ENCODE measurements at regions not wholly inside any gene's neighbourhood (a gene's known extent, or its start where the extent isn't known, plus 50 kb on each side); places are given as distances from the start of the nearest gene placed in this dataset.

DNA sequence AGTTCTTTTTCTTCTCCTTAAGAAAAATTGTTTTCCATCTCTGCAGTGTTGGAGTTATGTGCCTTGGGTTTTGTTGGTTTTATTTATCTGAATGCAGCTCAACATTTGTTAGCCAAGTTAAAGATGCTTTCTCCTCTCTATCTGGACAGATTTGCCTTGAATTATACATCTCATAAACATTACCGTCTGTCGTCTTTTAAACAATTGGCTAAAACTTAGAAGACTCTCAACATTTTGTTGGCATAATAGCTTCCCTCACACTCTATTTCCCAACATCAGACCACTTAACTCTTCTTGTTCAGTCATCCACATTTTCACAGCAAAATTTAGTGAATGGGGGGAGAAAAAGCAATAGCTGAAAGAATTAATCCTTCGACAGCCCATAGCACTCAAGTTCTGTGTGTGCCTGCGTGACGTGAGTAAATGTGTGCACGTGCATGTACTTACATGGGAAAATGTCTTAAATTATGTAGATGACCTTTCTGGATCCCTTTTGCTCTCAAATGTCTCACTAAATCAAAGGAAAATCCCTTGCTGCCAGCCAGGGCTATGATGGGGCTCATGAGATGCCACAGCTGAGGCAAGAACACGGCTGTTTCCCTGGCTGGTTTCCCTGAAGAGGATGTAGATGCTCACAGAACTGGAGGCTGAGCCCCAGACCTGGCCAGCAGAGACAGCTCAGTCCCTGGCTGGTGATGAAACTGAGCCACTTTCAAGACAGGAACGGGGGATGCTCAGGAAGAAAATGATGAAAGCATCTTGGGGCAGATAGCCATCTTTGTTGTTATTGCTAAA, 382.2 kb downstream of the FBXW7 start:
- H3K4me3 Mint-ChIP-seq, result no peak overlapping the region
- H3K27ac Mint-ChIP-seq, result no peak overlapping the region
- H3K27me3 Mint-ChIP-seq, result peaks cover 0 to 8% of the 10 kb centered on the region in 2 donors
- peaks cover 3 to 9% of the 10 kb centered on the region in 2 donors for H3K4me1 Mint-ChIP-seq
- no peak for DNase-seq
- H3K36me3 Mint-ChIP-seq, result no peaks in the 10 kb centered on the region
- H3K9me3 Mint-ChIP-seq, result peaks cover 0 to 3% of the 10 kb centered on the region in 2 donors
- no peak for ATAC-seq (replicated peaks)

DNA sequence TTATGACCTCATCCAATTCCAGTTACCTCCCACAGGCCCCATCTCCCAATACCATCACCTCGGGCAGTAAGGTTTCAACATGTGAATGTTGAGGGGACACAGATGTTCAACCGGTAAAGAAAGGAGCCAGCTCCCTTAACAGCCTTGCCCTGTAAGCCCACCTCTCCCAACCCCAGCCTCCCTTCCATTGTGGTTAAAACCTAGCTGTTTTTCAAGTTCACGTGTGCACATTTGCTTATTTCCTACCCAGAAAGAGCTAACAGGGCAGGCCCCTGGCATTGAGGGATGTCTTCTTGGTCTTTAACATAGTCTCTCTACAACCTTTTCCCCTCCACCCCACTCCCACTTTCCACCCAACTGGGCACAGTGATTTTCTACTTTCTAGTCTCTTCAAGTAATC, 385.7 kb downstream of the FBXW7 start:
- Mint-ChIP-seq H3K4me1 (no peaks in the 10 kb centered on the region), H3K27me3 (peaks cover 0 to 8% of the 10 kb centered on the region in 2 donors), H3K27ac (no peak overlapping the region), H3K36me3 (peaks cover 2 to 7% of the 10 kb centered on the region in 2 donors), H3K4me3 (no peak overlapping the region), H3K9me3 (peaks cover 12 to 15% of the 10 kb centered on the region in 2 donors)
- DNase-seq (no peak), ATAC-seq (replicated peaks) (no peak)

- no peak overlapping the region for H3K27ac Mint-ChIP-seq
- ATAC-seq (replicated peaks) (no peak), DNase-seq (no peak)
Observed at GRCh38 chr4:152149745-152150144, 386.1 kb downstream of the FBXW7 start.

DNA sequence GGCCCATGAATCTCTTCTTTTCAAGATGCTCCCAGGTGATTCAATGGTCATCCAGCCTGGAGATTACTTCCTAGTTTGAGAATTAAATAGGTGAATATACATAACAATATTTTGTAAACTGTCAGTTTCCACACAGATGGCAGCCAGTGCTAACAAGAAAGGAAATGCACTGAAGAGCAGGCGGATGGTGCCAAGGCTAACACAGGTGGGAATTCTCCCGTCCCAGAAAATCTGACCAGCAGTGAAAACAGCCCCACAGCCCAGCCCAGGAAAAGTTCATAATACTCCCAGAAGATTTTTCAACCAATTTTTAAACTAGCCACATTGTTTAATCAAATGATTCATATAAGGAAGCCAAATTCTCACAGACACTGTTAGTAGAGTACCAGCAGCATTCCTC, 387.2 kb upstream of the GATB start:
- peaks cover 16 to 26% of the 10 kb centered on the region in 2 donors for H3K9me3 Mint-ChIP-seq
- peaks cover 2 to 9% of the 10 kb centered on the region in 2 donors for H3K36me3 Mint-ChIP-seq
- no peak overlapping the region for H3K4me3 Mint-ChIP-seq
- ATAC-seq (replicated peaks), result no peak
- no peak overlapping the region for H3K27ac Mint-ChIP-seq
- H3K4me1 Mint-ChIP-seq, result no peaks in the 10 kb centered on the region
- H3K27me3 Mint-ChIP-seq, result peaks cover 0 to 8% of the 10 kb centered on the region in 2 donors
- DNase-seq, result no peak

More at GRCh38 chr4:152149745-152150144, 386.1 kb downstream of the FBXW7 start:
- no peaks in the 10 kb centered on the region for H3K4me1 Mint-ChIP-seq
- H3K9me3 Mint-ChIP-seq, result peaks cover 10 to 17% of the 10 kb centered on the region in 2 donors
- H3K36me3 Mint-ChIP-seq, result peaks cover 2 to 7% of the 10 kb centered on the region in 2 donors
- no peak overlapping the region for H3K4me3 Mint-ChIP-seq
- H3K27me3 Mint-ChIP-seq, result peaks cover 0 to 8% of the 10 kb centered on the region in 2 donors

DNA sequence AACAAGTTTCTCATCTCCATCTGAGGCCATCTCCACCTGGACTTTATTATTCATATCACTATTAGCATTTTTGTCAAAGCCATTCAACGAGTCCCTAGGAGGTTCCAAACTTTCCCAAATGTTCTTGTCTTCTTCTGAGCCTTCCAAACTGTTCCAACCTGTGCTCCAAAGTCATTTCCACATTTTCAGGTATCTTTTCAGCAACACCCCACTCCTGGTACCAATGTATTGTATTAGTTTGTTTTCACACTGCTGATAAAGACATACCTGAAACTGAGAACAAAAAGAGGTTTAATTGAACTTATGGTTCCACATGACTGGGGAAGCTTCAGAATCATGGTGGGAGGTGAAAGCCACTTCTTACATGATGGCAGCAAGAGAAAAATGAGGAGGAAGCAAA, 385.4 kb upstream of the GATB start:
- Mint-ChIP-seq H3K4me1 (no peaks in the 10 kb centered on the region), H3K4me3 (no peak overlapping the region), H3K27ac (no peak overlapping the region), H3K27me3 (peaks cover 0 to 8% of the 10 kb centered on the region in 2 donors), H3K9me3 (peaks cover 16 to 26% of the 10 kb centered on the region in 2 donors), H3K36me3 (peaks cover 2 to 9% of the 10 kb centered on the region in 2 donors)
- ATAC-seq (replicated peaks), result no peak
- DNase-seq, result no peak

- no peak for ATAC-seq (replicated peaks)
- Mint-ChIP-seq H3K9me3 (peaks cover 16 to 26% of the 10 kb centered on the region in 2 donors), H3K27me3 (peaks cover 0 to 2% of the 10 kb centered on the region in 2 donors), H3K4me1 (no peaks in the 10 kb centered on the region), H3K36me3 (peaks cover 2 to 9% of the 10 kb centered on the region in 2 donors), H3K4me3 (no peak overlapping the region), H3K27ac (no peak overlapping the region)
- no peak for DNase-seq
Observed at GRCh38 chr4:152143806-152144205, 383.0 kb upstream of the GATB start.

DNA sequence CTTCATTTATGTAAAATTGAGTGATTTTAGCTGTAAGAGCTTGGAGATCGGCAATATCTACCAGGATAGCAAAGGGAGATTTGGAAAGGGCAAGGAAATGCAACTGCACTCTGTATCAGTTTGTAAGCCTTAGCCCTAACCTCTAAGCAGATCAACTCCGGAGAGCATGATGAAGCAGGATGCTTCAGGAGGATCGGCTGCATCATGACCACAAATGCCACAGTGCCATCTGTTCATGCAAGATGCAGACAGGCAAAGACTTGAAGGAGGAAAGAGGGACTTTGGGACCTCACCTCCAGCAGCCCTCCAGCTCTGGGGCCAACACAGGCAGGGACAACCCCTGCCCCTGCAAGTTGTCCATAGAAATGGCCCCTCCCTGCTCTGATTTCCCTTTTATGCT, 377.6 kb upstream of the GATB start:
- H3K9me3 Mint-ChIP-seq, result no peaks in the 10 kb centered on the region
- H3K4me1 Mint-ChIP-seq, result peaks cover 0 to 2% of the 10 kb centered on the region in 2 donors
- ATAC-seq (replicated peaks) (no peak), DNase-seq (no peak)
- peaks cover 0 to 11% of the 10 kb centered on the region in 2 donors for H3K27me3 Mint-ChIP-seq
- H3K4me3 Mint-ChIP-seq, result no peak overlapping the region
- H3K27ac Mint-ChIP-seq, result no peak overlapping the region
- no peaks in the 10 kb centered on the region for H3K36me3 Mint-ChIP-seq

- Mint-ChIP-seq H3K4me1 (peaks cover 0 to 2% of the 10 kb centered on the region in 2 donors), H3K27ac (no peak overlapping the region), H3K4me3 (no peak overlapping the region), H3K9me3 (peaks cover 1 to 5% of the 10 kb centered on the region in 2 donors), H3K27me3 (peaks cover 5 to 7% of the 10 kb centered on the region in 2 donors), H3K36me3 (no peaks in the 10 kb centered on the region)
- no peak for DNase-seq
- no peak for ATAC-seq (replicated peaks)
Observed at GRCh38 chr4:152132776-152133175, 372.0 kb upstream of the GATB start.

DNA sequence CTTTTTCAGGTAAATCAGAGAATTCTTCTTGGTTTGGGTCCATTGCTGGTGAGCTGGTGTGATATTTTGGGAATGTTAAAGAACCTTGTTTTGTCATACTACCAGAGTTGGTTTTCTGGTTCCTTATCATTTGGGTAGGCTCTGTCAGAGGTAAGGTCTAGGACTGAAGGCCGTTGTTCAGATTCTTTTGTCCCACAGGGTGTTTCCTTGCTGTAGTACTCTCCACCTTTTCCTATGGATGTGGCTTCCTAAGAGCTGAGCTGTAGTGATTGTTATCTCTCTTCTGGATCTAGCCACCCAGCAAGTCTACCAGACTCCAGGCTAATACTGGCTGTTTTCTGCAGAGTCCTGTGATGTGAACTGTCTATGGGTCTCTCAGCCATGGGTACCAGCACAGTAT, 367.5 kb upstream of the GATB start:
- Mint-ChIP-seq H3K4me1 (no peaks in the 10 kb centered on the region), H3K27me3 (peaks cover 0 to 5% of the 10 kb centered on the region in 2 donors), H3K27ac (no peak overlapping the region), H3K9me3 (peaks cover 10 to 22% of the 10 kb centered on the region in 2 donors), H3K36me3 (no peaks in the 10 kb centered on the region), H3K4me3 (no peak overlapping the region)
- no peak for ATAC-seq (replicated peaks)
- DNase-seq, result no peak

DNA sequence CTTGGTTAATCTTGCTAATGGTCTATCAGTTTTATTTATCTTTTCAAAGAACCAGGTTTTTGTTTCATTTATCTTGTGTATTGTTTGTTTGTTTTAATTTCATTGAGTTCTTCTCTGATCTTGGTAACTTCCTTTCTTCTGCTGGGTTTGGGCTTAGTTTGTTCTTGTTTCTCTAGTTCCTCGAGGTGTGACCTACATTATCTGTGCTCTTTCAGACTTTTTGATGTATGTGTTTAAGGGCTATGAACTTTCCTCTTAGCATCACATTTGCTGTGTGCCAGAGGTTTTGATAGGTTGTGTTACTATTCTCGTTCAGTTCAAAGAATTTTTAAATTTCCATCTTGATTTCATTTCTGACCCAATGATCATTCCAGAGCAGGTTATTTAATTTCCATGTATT, 365.4 kb upstream of the GATB start:
- ATAC-seq (replicated peaks) (no peak), DNase-seq (no peak)
- Mint-ChIP-seq H3K27me3 (no peaks in the 10 kb centered on the region), H3K36me3 (no peaks in the 10 kb centered on the region), H3K27ac (no peak overlapping the region), H3K4me1 (no peaks in the 10 kb centered on the region), H3K9me3 (peaks cover 12 to 22% of the 10 kb centered on the region in 2 donors), H3K4me3 (no peak overlapping the region)

DNA sequence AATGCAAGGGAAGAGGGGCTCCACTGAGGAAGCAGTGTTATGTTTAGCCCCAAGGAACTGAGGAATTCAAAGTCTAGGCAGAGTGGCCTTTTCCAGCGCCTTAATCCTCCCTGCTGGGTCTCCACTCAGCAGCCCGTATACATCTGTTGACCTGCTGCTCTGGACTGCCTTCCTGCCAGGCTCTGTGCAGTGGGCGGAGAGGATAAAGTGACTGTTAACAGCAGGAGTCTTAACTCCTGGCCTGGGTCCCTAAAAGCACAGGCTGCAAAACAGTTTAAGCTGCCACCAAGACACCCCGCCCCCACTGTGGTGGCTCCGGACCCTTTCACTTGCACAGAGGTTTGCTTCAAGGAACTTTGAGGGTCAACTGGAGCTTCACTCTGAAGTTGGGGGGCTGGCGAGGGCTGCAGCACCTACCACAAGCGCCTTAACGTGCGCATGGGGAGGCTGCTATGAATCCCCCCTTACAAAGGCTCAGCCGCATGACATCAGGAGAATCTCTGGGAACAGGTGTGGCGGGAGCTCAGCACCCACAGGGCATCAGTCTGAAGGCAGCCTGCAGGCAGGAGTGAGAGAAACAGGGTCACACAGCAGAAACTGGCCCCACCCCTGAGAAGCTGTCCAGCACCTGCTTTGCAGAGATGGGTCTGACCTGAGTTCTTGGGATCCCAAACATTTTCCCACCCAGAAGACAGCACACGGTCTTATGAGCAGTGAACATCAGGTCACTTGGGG, 358.2 kb upstream of the GATB start:
- peaks cover 4 to 5% of the 10 kb centered on the region in 2 donors for H3K27me3 Mint-ChIP-seq
- peaks cover 8 to 12% of the 10 kb centered on the region in 2 donors for H3K9me3 Mint-ChIP-seq
- ATAC-seq (replicated peaks) (no peak), DNase-seq (no peak)
- no peak overlapping the region for H3K27ac Mint-ChIP-seq
- H3K4me1 Mint-ChIP-seq, result peaks cover 18 to 23% of the 10 kb centered on the region in 2 donors
- H3K4me3 Mint-ChIP-seq, result no peak overlapping the region
- H3K36me3 Mint-ChIP-seq, result no peaks in the 10 kb centered on the region

- Mint-ChIP-seq H3K36me3 (no peaks in the 10 kb centered on the region), H3K27ac (no peak overlapping the region), H3K4me3 (no peak overlapping the region), H3K27me3 (peaks cover 4 to 5% of the 10 kb centered on the region in 2 donors), H3K9me3 (peaks cover 5 to 8% of the 10 kb centered on the region in 2 donors), H3K4me1 (peaks cover 18 to 26% of the 10 kb centered on the region in 2 donors)
- DNase-seq, result no peak
- ATAC-seq (replicated peaks), result no peak
Observed at GRCh38 chr4:152117933-152118507, 357.2 kb upstream of the GATB start.

- ATAC-seq (replicated peaks) (no peak), DNase-seq (no peak)
- H3K27ac Mint-ChIP-seq, result no peak overlapping the region
- no peak overlapping the region for H3K4me3 Mint-ChIP-seq
- H3K9me3 Mint-ChIP-seq, result peaks cover 5 to 8% of the 10 kb centered on the region in 2 donors
- H3K27me3 Mint-ChIP-seq, result peaks cover 4 to 5% of the 10 kb centered on the region in 2 donors
- peaks cover 18 to 28% of the 10 kb centered on the region in 2 donors for H3K4me1 Mint-ChIP-seq
- no peaks in the 10 kb centered on the region for H3K36me3 Mint-ChIP-seq
Observed at GRCh38 chr4:152117520-152117919, 356.7 kb upstream of the GATB start.

DNA sequence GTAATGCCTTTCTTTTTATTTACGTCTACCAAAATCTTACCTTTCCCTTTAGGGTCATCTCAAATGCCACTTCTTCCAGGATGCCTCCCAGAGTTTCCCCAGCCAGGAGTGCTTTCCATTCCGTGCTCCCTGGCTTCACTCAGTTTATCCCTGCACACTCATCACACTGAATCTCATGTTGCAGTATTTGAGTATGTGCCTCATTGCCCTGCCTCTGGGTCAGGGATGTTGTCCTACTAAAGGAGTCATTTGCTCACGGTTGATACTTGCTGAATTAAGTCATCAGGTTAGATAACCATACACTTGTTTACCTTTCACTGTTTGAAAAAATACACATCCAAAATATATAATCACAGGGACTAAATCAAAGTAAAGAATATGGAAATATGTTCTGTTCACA, 356.2 kb upstream of the GATB start:
- no peak for ATAC-seq (replicated peaks)
- peak overlapping the region in 1 of 2 donors; percentile 5 for H3K4me3 Mint-ChIP-seq
- H3K9me3 Mint-ChIP-seq, result peaks cover 5 to 6% of the 10 kb centered on the region in 2 donors
- no peak for DNase-seq
- no peaks in the 10 kb centered on the region for H3K36me3 Mint-ChIP-seq
- no peak overlapping the region for H3K27ac Mint-ChIP-seq
- peaks cover 4 to 5% of the 10 kb centered on the region in 2 donors for H3K27me3 Mint-ChIP-seq
- peaks cover 18 to 28% of the 10 kb centered on the region in 2 donors for H3K4me1 Mint-ChIP-seq

Measured in stimulated activated naive B cell treated with anti-CD40 and anti-IgM and Interleukin-4, amounts not matched to agents 10 μg/mL and 1 μg/mL and 100 μg/mL, for 72 hours (primary cell).